ENCODE measurements at regions not wholly inside any gene's neighbourhood (a gene's known extent, or its start where the extent isn't known, plus 50 kb on each side); places are given as distances from the start of the nearest gene placed in this dataset.

GRCh38 chr5:82384034-82384750 lies 106.0 kb upstream of the RPS23 start:
- TF ChIP-seq CTCF (IDR thresholded peaks at IDR 0.05), result no peak
- no peak for TF ChIP-seq EZH2phosphoT487 (IDR thresholded peaks at IDR 0.05)
